GM21825 (cell line): ENCODE measurements at regions not wholly inside any gene's neighbourhood (a gene's known extent, or its start where the extent isn't known, plus 50 kb on each side); places are given as distances from the start of the nearest gene placed in this dataset.
"Not testable (repeated sequence)": the region's sequence is repeated elsewhere in the genome, so short reads cannot be mapped to it uniquely, and the experiment has no call there.

Experiments
- ATAC-seq: cut with Tn5 transposase; IDR thresholded peaks from one replicate; pipeline ENCODE4 v1.9.1; 2021; ENCODE audit warnings: mild to moderate bottlenecking, moderate library complexity; ENCODE audit not compliant: unreplicated experiment

DNA sequence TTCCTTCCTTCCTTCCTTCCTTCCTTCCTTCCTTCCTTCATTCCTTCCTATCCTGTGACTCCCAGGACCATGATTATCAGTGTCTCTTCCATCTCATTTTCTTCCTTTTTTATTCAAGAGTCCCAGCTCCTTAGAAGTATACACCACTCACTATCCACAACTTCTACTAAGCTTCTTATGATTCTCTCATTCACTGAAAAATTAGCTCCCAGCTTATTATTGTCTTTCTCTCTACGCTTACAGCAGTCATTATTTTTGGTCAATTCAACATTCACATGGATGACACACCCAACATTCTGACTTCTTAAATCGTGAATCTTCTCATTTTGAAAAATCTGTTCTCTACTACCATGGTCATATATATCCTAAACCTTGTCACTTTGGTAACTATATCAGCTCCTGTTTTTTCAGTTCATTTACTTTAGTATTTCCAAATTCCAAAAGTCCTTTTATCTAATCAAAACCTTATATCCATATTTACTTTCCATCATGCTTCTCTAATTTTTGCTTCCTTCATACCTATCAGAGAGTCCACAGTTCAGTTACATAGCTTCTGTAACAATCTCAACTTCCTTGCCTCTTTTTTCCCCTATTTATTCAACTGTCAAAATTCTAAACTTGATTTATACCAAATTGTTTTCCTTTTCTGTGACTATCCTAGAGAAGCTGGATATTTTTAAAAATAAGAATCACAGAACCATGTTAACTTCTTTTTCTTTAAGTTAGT lies 677.5 kb downstream of the RAPGEF2 start:
- ATAC-seq = no peak

DNA sequence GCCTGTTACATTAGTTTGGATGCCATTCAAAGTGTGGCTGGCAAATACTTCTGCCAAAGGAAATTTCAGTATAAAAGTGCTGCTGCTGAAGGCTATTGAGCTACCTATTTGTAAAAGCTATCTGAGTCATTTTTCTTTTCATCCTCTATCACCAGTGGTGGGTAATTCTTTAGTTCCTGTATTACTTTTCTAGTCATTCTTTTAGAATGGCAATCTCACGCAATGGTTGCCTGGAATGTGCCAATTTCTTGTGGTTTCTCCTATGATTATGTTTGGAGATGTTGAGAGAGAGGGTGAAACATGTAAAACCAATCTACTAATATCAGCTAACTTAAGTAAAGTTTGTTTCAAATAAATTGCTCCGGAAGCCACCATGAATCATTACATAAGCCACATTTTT lies 685.0 kb downstream of the RAPGEF2 start:
- ATAC-seq = no peak

DNA sequence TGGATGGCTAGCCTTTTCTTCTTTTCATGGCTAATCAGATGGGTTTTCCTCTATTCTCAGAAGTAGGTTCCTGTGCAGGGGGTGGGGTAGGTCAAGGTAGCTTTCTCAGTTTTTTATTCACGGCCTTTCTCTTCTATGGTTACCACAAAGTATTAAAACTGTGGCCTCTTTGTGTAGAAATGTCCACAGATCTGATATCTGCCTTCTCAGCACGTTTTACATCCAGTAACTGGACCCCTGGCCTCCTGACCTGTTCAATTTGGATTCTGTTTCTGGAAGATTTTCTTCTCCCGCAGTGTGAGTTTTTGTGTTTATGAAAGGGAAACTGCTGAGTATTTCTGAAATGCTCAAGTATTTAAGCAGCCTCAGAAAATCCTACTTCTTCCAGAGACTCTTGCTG lies 688.5 kb downstream of the RAPGEF2 start:
- ATAC-seq = no peak

DNA sequence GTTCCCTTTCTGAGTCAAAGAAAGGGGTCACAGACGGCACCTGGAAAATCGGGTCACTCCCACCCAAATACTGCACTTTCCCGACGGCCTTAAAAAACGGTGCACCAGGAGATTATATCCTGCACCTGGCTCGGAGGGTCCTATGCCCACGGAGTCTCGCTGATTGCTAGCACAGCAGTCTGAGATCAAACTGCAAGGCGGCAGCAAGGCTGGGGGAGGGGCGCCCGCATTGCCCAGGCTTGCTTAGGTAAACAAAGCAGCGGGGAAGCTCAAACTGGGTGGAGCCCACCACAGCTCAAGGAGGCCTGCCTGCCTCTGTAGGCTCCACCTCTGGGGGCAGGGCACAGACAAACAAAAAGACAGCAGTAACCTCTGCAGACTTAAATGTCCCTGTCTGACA lies 701.7 kb downstream of the RAPGEF2 start:
- ATAC-seq = not testable (repeated sequence)

DNA sequence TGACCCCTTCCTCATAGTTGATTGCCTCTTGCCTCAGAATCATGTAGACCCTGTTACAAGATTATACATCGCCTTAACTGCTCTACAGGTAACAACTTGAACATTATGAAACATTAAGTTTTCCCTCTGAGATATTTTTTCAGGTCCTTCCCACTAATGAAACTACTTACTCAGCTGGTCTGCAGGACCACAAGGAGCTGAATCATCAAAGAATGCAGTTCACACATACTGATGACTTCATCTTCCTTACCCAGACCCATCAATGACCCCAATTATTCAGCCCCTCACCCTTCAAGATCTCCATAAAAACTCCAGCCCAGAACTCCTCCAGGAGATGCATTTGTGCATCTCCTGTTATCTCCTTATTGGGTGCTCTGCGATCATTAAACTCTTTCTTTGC lies 720.9 kb downstream of the RAPGEF2 start:
- ATAC-seq = no peak

DNA sequence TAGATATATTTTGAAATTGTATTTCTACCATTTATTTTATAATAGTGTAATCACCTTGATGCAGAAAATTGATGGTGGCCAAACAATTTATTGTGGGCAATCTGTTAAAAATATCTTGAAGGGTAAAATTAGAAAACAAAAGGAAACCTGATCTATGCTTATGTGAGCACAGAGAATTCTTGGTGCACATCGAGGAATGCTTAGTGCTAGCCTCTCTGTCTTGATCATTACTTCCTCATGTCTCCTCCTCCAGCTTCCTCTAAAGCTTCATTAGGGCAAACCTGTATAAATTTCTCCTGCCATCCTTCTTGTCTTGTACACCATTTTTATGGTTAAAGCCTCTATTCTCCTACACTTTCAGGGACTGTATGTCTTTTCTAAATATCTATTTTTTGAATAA lies 725.8 kb downstream of the RAPGEF2 start:
- no peak for ATAC-seq

DNA sequence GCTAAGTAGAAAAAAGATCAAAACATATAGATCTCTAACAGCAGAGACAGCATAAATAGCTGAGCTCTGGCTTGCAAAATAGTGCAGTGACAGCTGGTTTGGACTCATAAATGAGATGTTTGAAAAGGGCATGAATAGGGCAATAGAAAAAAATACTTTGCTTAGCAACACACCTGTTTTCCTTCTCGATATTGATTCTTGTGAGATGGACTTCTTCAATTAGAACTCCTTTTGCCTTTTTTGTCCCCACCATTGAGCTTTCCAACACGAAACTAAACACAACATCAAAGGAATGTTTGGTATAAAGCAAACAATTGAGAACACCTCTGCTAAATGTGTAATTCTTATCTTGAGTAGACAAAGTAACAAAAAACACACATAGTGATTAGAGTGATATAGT lies 726.3 kb downstream of the RAPGEF2 start:
- ATAC-seq = no peak

DNA sequence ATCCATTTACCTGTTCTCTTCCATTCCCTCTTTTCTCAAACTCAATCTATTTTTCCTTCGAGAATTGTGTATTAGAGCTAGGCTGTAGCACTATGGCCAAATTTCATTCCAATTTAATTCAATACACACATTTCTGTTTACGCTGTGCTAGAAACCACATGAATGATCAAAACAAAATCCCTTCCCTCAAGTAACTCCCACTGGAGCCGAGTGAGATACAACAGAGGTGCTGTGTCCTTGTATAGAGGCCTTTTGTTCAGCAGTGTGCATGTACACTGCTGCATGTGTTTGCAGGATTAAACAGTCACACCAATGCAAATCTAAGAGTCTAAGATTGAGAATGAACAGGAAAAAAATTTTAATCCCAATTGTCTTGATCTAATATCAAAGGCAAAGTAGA lies 734.2 kb downstream of the RAPGEF2 start:
- no peak for ATAC-seq

DNA sequence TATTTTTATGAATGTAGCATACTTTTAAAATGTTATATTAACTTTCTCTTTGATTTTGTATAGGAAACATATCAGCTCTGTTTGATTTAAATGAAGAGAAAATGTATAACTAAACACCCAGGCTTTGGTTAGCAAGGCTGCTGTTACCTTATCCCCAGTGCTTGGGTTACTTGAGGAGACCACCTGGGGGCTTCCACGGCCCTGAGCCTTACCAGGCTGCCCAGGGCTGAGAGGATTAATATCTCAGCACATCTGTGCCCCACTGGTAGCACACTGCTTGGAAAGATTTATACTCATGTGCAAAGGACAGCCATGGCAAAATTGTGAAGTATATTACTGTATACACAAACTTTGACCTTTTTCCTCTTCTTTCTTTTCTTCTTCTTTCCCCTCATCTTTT lies 752.9 kb downstream of the RAPGEF2 start:
- ATAC-seq = no peak

DNA sequence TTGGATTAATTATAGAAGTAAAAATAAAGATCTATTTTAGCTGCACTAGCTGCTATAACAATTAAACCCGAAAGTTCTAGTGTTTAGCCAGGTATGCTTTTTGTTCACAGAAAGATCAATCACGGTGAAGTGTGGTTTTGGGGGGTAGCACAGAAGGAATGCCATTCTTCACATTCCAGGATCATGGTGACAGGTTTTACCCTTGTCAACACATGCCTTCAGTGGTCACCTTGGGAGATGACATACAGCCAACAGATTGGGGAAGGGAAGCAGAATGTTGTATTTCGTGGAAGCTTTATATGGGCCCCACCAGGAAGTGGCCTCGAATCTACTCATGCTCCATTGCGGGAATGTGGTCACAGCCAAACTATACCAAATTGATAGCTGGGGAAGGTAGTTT lies 753.6 kb downstream of the RAPGEF2 start:
- ATAC-seq = no peak

DNA sequence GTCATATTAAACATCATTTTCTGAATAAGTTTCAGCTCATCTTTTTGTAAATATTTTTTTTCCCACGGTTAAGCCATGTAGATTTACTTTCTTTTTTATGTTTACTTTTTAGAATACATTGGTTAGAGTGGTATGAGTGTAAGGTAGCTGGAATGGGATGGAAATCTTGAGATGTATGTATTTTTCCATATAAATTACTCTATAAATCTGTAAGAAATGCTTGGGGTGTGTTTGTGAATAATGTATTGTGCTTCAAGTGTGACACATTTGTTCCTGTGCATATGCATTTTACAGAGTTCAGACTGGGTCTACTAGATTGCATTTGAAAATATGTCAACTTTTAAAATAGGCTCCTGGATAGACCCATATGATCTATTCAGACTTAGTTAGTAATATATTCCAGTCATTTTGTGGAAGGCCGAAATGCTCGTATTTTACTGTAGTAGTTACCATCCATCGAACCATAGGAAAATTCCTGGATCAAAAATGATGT lies 756.8 kb downstream of the RAPGEF2 start:
- ATAC-seq = no peak

DNA sequence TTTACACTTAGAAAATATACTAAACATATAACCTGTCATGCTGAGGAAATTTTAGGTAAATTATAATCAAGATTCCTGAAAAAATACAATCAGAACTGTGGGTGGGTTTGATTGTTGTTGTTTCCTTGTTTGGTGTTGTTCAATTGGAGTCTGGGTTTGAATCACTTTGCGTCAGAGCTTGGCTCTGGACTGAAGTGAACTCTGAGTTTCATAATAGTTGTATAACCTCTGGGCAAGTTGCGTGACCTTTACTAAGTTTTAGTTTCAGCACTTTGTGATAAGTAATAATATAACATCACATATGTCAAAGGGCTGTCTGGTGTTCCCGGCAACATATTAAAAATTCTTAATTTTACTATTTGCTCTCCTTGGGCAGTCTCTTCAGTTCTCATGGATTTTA lies 758.1 kb downstream of the RAPGEF2 start:
- ATAC-seq = no peak

DNA sequence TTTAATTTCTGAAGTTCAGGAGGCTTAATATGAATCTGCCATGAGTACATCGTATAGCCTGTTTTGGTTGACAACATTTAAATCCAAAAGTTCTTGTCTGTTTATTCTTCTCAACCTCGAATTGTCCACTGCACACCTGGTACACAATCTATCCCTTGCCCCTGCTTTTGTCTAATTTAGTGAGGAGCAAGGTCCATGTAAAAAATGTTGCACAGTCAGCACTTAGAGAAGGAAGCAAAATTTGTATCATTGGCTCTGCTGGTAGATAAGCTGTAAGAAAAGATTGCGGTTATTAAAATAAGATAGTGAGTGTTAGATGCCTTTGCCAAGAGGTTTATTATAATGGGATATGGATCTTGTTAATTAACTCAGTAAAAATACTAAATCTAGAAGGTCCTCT lies 761.5 kb downstream of the RAPGEF2 start:
- no peak for ATAC-seq

DNA sequence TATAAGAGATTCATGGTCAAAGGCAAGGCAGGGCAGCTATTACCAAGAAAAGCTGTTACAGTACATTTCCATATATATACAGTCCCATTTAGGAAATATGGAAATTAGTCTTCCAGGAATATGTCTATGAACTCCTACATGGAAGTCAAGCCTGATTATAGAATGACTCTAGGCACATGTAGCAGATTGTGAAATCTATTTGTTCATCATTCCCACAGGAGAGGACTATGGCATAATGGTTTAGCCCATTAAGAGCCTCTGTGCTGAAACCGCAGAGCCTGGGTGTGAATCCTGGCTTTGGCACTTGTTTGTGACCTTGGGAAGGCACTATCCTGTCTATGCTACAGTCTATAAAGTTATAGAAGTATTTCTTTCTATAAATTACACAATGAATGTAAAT lies 764.8 kb downstream of the RAPGEF2 start:
- no peak for ATAC-seq

DNA sequence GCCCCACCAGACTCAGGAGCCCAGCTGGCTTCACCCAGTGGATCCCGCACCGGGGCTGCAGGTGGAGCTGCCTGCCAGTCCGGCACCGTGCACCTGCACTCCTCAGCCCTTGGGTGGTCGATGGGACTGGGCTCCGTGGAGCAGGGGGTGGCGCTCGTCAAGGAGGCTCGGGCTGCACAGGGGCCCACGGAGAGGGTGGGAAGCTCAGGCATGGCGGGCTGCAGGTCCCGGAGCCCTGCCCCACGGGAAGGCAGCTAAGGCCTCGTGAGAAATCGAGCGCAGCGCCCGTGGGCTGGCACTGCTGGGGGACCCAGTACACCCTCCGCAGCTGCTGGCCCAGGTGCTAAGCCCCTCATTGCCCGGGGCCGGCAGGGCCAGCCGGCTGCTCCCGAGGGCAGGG lies 766.1 kb downstream of the RAPGEF2 start:
- ATAC-seq = not testable (repeated sequence)

DNA sequence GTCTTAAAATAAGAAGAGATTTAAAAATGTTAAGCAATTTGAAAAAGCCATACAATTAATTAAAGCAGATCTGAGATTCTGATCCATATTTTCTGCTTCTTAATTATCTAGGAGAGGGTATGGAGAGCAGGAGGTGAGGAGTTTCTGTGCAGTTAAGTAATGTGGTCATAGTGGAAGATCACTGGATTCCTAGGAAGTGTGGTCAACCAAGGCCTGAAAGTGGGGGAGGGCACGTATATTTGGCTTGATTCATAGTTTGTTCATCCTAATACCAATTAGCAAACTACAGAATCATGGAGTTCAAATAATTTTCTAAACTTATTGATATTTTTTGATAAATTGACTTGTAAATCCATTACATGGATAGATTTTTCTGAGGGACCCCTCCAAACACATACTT lies 768.3 kb downstream of the RAPGEF2 start:
- ATAC-seq = no peak

DNA sequence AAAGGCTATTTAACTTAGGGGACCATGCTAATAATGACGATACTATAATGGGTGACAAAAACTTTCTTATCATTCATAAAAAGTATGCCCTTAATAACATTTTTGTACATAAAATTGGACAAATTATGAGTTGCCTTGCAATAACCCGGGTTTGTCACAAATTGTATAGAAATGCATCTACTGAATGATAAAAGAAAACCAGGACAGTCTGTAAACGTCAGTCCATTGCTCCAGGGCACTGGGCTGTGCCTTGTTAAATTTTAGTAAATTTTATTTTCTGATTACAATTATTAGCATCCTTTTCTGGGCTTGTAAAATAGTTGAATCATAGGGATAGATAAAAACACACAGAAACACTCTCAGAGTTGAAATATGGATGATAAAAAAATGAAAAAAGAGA lies 778.3 kb downstream of the RAPGEF2 start:
- no peak for ATAC-seq

DNA sequence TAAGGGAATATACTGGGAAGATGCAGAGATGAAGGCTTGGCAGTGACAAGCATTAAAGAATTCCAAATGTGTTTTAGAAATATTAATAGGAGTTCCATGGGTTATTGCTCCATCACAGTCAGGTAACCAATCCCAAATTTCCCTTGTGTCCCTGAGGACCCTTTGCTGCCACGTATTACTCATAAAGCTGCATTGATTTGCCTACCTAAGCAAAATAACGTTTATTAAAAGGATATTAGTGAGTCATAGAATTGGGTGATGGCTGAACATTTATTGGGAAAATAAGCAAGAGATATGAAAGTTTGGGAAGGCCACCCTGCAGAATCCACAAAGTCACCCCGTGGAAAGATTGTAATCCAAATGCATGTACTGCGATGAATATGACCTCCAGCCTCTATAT lies 782.1 kb downstream of the RAPGEF2 start:
- ATAC-seq = no peak

DNA sequence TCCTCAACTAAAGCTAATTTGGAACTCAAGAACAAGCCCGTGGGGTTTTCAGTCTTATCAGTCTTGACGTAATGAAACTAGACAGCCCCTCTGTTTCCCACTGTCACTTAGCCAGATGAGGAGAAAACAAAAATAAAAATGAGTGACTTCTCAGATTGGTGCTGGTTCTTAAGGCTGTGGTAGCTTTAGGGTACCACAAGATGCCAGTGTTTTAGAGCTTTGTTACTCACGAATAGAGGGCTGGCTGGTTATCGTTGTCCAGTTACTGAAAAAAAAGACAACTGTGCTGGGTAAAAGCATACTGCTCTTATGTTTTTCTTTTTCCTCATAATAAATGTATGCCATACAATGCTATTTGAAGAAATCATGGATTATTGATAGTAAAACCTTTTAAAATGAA lies 796.7 kb downstream of the RAPGEF2 start:
- no peak for ATAC-seq

DNA sequence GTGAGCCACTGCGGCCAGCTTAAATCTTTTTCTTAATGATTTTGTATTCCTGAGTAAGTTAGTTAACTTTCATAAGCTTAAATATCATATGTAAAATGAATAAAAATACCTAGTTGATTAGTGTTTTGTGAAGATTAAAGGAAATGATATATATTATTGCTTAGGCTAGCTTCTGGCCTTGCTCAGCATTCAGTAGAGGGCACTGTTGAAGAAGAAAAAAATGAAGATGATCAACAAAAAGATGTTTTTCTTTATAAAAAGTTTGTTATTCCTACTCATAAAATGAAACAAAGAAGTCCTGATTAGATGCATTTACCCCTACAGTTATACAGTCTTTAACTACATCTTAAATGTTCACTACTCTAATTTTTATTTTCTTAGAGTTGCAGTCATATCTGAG lies 797.7 kb downstream of the RAPGEF2 start:
- ATAC-seq = no peak

DNA sequence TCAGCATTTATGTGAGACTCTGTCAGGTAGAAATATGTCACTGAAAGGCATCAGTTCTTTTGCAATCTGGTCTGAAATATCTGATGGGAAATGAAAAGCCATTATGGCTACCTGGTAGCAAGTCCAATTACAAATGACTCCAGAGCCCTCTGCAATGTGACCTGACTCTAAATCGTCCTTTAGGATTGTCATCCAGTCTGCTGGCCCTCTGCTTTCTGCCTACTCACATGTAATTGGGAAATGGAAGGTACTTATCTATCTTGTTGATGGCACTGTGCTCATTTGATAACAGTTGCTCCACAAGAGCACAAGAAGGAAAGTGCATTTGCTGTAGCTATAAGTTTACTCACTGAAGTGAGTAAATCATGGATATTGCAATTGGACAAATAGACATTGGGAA lies 799.8 kb downstream of the RAPGEF2 start:
- ATAC-seq = no peak

DNA sequence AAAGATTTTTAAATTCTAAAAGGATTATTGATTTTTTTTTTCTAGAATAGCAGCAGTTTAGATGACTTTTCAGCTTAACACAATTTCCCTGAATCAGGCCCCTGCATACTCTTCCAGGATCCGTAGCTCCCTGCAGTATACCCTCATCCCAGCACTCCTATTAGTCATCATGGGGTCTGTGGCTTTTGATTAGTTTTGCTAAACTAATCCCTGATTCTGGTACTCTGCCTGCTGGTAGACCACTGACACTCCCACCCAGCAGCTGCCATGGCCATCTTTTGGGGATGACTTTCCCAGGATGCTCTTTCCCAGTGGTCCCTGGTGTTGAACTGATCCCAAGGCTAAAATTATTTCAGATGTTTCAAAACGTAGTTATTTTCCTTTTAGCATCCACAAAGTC lies 802.0 kb downstream of the RAPGEF2 start:
- no peak for ATAC-seq

DNA sequence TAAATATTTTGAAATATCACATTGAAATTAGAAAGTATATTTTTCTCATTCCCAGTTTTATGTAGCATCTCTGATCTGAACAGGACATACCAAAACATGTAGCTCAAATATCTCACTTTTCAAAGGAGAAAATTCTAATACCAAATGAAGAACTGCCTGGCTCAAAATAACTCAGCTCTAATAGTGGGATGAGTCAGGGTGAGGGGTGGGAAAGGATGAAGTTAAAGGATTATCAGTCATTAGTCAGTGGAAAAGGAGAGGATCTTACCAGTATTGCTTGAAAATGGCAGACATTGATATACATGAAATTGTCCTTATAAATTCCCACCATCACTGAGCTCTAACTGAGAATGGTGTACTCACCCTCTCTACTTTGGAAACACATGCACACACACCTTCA lies 803.2 kb downstream of the RAPGEF2 start:
- no peak for ATAC-seq
